NAMALWA (cell line): ENCODE measurements at regions not wholly inside any gene's neighbourhood (a gene's known extent, or its start where the extent isn't known, plus 50 kb on each side); places are given as distances from the start of the nearest gene placed in this dataset.
A peak's percentile ranks its signal among the peaks of the same experiment; 100 is the strongest.

ENCODE experiments used
- DNase-seq: peaks from one replicate; pipeline ENCODE4 v3.0.0-alpha.2; 2015; ENCODE audit warnings: low spot score

GRCh38 chr3:161444694-161445077 lies 51.9 kb upstream of the OTOL1 start:
- no peak for DNase-seq

- no peak for DNase-seq
These were observed 52.5 kb upstream of the OTOL1 start for GRCh38 chr3:161443921-161444693.

- no peak for DNase-seq
These were observed 59.0 kb upstream of the SPTSSB start for GRCh38 chr3:161430307-161430706.

- no peak for DNase-seq
These were observed 56.0 kb upstream of the SPTSSB start for GRCh38 chr3:161427347-161427746.

- no peak for DNase-seq
These were observed 55.4 kb upstream of the SPTSSB start for GRCh38 chr3:161426758-161427157.

- DNase-seq, result peak; percentile 71
These were observed 52.7 kb upstream of the SPTSSB start for GRCh38 chr3:161423911-161424522.

- no peak for DNase-seq
These were observed 50.9 kb upstream of the SPTSSB start for GRCh38 chr3:161422171-161422700.
